Kidney (tissue), 13 donors: ENCODE measurements at regions not wholly inside any gene's neighbourhood (a gene's known extent, or its start where the extent isn't known, plus 50 kb on each side); places are given as distances from the start of the nearest gene placed in this dataset.

ENCODE experiments used
- DNase-seq, 5 donors: peaks; one replicate each; pipeline ENCODE4 v3.0.0-alpha.2; 2013 to 2020
- FAIRE-seq: peaks from 2 replicates; lab custom pipeline; 2012; peaks lifted over from hg19 to GRCh38; lab: Jason Lieb, UNC
- H3K27ac ChIP-seq, 2 donors: one replicate each; pipeline ENCODE4 v1.7.0; 2013; ENCODE audit warnings: low read depth in 2 of 2, low read length in 2 of 2, inconsistent platforms in 1 of 2
- H3K27me3 ChIP-seq: one replicate; pipeline ENCODE4 v1.7.1; 2013; ENCODE audit warnings: low read length, inconsistent platforms; ENCODE audit not compliant: control insufficient read depth, insufficient read depth
- H3K36me3 ChIP-seq, 3 donors: one replicate each; pipeline versions ENCODE4 v1.7.0 to v1.7.1; 2013; ENCODE audit warnings: low read length in 3 of 3, control low read depth in 1 of 3, inconsistent platforms in 1 of 3; ENCODE audit not compliant: insufficient read depth in 3 of 3, control insufficient read depth in 2 of 3
- H3K4me1 ChIP-seq, 3 donors: one replicate each; pipeline versions ENCODE4 v1.7.0 to v1.7.1; 2013; ENCODE audit warnings: low read length in 3 of 3, inconsistent platforms in 1 of 3, low read depth in 1 of 3; ENCODE audit not compliant: control insufficient read depth in 2 of 3, insufficient read depth in 2 of 3
- H3K4me3 ChIP-seq, 3 donors: one replicate each; pipeline versions ENCODE4 v1.7.0 to v1.8.1; 2013; ENCODE audit warnings: low read length in 3 of 3, control low read depth in 1 of 3, inconsistent platforms in 1 of 3
- H3K9ac ChIP-seq, 3 donors: one replicate each; pipeline versions ENCODE4 v1.7.0 to v1.7.1; 2013; ENCODE audit warnings: low read length in 3 of 3, control low read depth in 1 of 3, inconsistent platforms in 1 of 3
- H3K9me3 ChIP-seq, 3 donors: one replicate each; pipeline versions ENCODE4 v1.7.0 to v1.7.1; 2013; ENCODE audit warnings: low read length in 3 of 3, control low read depth in 1 of 3, inconsistent platforms in 1 of 3; ENCODE audit not compliant: control insufficient read depth in 2 of 3, insufficient read depth in 1 of 3
- intact Hi-C: fragments of 100-400 bp; cut with DNase I; formaldehyde crosslinking; loops from one replicate; pipeline ENCODE4 v1.11.1; 2022
- TF ChIP-seq, protein P1 (sequence below): IDR thresholded peaks from 3 replicates; pipeline ENCODE4 v1.5.1; 2012; ENCODE audit warnings: mild to moderate bottlenecking, moderate library complexity, borderline replicate concordance; ENCODE audit not compliant: insufficient read depth; ENCODE audit errors: extremely low read depth
- donor health status: control.
- donor health status: control.
- donor health status: control.
- donor health status: control.
- donor health status: control.
- donor health status: DM: yes; HTN: yes; CAD: no.
- donor health status: Normal renal cell carcinoma (clear cell type).

- Histone ChIP-seq H3K27ac (no peak overlapping the region), H3K36me3 (no peaks in the 10 kb centered on the region), H3K9ac (no peak overlapping the region), H3K27me3 (no peaks in the 10 kb centered on the region), H3K9me3 (no peaks in the 10 kb centered on the region), H3K4me1 (no peaks in the 10 kb centered on the region), H3K4me3 (no peak overlapping the region)
- TF ChIP-seq, protein P1, sequence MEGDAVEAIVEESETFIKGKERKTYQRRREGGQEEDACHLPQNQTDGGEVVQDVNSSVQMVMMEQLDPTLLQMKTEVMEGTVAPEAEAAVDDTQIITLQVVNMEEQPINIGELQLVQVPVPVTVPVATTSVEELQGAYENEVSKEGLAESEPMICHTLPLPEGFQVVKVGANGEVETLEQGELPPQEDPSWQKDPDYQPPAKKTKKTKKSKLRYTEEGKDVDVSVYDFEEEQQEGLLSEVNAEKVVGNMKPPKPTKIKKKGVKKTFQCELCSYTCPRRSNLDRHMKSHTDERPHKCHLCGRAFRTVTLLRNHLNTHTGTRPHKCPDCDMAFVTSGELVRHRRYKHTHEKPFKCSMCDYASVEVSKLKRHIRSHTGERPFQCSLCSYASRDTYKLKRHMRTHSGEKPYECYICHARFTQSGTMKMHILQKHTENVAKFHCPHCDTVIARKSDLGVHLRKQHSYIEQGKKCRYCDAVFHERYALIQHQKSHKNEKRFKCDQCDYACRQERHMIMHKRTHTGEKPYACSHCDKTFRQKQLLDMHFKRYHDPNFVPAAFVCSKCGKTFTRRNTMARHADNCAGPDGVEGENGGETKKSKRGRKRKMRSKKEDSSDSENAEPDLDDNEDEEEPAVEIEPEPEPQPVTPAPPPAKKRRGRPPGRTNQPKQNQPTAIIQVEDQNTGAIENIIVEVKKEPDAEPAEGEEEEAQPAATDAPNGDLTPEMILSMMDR: no peak
- FAIRE-seq: no peak
- intact Hi-C loops: no loop called here
- DNase-seq: no peak
These were observed 193.0 kb upstream of the SNX19 start for GRCh38 chr11:131109257-131109656.

DNA sequence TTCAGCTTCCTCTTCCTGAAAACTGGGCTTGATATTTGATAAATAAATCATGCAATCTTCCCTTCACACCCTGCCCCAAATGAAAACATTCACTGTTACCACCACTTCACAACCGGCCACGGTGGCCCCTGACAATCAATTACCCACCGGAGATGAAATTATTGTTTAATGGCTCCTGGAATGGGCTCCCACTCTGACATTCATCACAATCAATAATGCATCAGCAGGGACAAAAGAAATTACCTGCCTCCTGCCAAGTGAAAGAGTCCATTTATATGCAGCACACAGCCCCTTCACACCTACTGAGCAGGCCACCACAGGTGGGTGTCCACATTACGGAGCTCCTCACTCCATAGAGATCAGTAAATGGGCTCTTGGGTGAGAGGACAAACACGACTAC, 193.5 kb upstream of the SNX19 start:
- no peak overlapping the region for H3K4me3 ChIP-seq
- FAIRE-seq: no peak
- H3K27me3 ChIP-seq: no peaks in the 10 kb centered on the region
- TF ChIP-seq, protein P1: no peak
- H3K36me3 ChIP-seq: no peaks in the 10 kb centered on the region
- H3K9me3 ChIP-seq: no peaks in the 10 kb centered on the region
- intact Hi-C loops: no loop called here
- H3K27ac ChIP-seq: no peak overlapping the region
- H3K9ac ChIP-seq: no peak overlapping the region
- DNase-seq: no peak
- H3K4me1 ChIP-seq: no peaks in the 10 kb centered on the region

- Histone ChIP-seq H3K4me1 (no peaks in the 10 kb centered on the region), H3K27me3 (no peaks in the 10 kb centered on the region), H3K9ac (no peak overlapping the region), H3K36me3 (no peaks in the 10 kb centered on the region), H3K4me3 (no peak overlapping the region), H3K9me3 (no peaks in the 10 kb centered on the region), H3K27ac (no peak overlapping the region)
- FAIRE-seq: no peak
- TF ChIP-seq, protein P1: no peak
- intact Hi-C loops: no loop called here
- DNase-seq: no peak
These were observed 195.5 kb upstream of the SNX19 start for GRCh38 chr11:131111775-131112174.

DNA sequence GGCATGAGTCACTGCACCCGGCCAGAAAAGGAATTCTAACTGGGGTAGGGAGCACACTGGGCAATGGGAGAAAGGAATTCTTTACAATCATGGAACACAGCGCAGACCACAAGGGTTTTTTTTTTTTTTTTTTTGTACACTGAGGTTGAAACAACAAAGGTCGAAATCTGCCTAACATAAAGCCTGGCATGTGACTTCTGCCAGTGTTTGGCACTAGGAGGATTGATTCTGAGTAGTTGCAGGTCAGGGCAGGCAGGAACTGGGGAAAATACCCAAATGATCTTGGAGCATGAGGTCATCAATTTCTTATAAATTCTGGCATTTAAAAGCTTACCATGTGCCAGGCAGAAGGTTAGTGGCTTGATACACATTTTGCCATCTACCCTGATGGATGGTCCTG, 202.0 kb upstream of the SNX19 start:
- TF ChIP-seq, protein P1: no peak
- no peak overlapping the region for H3K9ac ChIP-seq
- intact Hi-C loops: no loop called here
- FAIRE-seq (no peak), DNase-seq (no peak)
- H3K36me3 ChIP-seq: no peaks in the 10 kb centered on the region
- H3K9me3 ChIP-seq: no peaks in the 10 kb centered on the region
- no peaks in the 10 kb centered on the region for H3K4me1 ChIP-seq
- H3K4me3 ChIP-seq: no peak overlapping the region
- H3K27me3 ChIP-seq: no peaks in the 10 kb centered on the region
- H3K27ac ChIP-seq: no peak overlapping the region
